ENCODE measurements at regions not wholly inside any gene's neighbourhood (a gene's known extent, or its start where the extent isn't known, plus 50 kb on each side); places are given as distances from the start of the nearest gene placed in this dataset.
"Not testable (repeated sequence)": the region's sequence is repeated elsewhere in the genome, so short reads cannot be mapped to it uniquely, and the experiment has no call there.

DNA sequence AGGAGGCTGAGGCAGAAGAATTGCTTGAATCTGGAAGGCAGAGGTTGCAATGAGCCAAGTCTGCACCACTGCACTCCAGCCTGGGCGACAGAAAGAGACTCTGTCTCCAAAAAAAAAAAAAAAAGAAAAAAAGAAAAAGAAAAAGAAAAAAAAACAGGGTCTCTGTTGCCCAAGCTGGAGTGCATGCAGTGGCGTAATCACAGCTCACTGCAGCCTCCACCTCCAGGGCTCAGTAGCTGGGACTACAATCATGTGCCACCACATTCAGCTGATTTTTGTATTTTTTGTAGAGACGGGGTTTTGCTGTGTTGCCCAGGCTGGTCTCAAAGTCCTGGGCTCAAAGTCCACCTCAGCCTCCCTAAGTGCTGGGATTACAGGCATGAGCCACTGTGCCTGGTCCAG is 94.0 kb upstream of the SERTAD2 start:
- TF ChIP-seq YY1 (IDR thresholded peaks at IDR 0.05; ENCODE audit: insufficient read depth, insufficient read length); ZNF274 (IDR thresholded peaks at IDR 0.05; ENCODE audit: low read depth, low read length); SUZ12 (IDR thresholded peaks at IDR 0.05; ENCODE audit: extremely low read depth, insufficient read depth, insufficient read length): not testable (repeated sequence)
